ENCODE measurements at regions not wholly inside any gene's neighbourhood (a gene's known extent, or its start where the extent isn't known, plus 50 kb on each side); places are given as distances from the start of the nearest gene placed in this dataset.

DNA sequence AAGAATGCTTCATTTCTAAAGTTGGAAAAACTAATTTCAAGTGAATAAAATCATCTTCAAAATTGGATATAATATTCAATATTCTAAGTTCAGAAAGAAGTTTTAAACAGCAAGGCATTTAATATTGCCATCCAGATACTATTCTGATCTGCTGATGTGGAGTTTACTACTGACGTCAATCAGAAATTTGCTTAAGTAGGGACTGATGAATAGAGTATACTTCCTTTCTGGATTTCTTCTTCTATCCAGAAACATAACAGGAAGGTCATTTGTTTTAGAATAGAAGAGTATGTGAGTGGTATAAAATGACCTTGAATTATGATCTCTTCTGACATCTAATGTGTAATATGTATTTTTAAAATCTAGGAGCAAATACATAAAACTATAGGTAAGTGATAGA lies 308.1 kb upstream of the ADGRL2 start:
- TF ChIP-seq, protein P1, sequence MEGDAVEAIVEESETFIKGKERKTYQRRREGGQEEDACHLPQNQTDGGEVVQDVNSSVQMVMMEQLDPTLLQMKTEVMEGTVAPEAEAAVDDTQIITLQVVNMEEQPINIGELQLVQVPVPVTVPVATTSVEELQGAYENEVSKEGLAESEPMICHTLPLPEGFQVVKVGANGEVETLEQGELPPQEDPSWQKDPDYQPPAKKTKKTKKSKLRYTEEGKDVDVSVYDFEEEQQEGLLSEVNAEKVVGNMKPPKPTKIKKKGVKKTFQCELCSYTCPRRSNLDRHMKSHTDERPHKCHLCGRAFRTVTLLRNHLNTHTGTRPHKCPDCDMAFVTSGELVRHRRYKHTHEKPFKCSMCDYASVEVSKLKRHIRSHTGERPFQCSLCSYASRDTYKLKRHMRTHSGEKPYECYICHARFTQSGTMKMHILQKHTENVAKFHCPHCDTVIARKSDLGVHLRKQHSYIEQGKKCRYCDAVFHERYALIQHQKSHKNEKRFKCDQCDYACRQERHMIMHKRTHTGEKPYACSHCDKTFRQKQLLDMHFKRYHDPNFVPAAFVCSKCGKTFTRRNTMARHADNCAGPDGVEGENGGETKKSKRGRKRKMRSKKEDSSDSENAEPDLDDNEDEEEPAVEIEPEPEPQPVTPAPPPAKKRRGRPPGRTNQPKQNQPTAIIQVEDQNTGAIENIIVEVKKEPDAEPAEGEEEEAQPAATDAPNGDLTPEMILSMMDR (IDR thresholded peaks at IDR 0.05; ENCODE audit: extremely low read depth, missing control alignments) = no peak
- no peak for DNase-seq (ENCODE audit: low spot score)

DNA sequence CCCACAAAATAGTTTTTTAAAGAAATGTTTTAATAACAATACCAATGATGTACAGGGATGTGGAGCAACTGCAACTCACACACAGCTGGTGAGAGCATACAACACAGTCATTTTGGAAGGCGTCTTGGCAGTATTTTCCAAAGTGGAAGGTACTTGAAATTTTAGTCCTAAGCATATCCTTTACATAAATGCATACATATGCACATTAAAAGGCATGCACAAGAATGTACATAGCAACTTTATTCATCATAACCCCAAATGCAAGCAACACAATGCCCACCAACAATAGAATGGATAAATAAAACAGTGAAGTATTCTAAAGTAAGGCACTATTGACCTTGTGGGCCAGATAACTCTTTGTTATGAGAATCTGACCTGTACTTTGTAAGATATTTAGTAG lies 310.1 kb upstream of the ADGRL2 start:
- no peak for DNase-seq (ENCODE audit: low spot score)
- TF ChIP-seq, protein P1 (IDR thresholded peaks at IDR 0.05; ENCODE audit: extremely low read depth, missing control alignments) = no peak

DNA sequence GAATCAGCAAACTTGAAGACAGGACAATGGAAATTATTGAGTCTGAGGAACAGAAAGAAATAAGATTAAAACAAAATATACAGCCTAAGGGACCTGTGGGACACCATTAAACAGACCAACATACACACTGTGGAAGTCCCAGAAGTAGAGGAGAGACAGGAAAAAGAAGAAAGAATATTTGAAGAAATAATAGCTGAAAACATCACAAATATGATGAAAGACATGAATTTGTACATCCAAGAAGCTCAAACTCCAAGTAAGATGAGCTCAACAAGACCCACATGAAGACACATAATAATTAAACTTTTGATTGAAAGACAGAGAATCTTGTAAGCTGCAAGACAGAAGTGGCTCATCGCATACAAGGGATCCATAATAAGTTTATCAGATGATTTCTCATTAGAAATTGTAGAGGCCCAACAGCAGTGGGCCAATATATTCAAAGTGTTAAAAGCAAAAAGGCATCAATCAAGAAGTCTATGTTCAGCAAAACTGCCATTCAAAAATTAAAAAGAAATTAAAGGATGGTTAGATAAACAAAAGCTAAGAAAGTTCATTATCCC lies 311.3 kb upstream of the ADGRL2 start:
- TF ChIP-seq, protein P1 (IDR thresholded peaks at IDR 0.05; ENCODE audit: extremely low read depth, missing control alignments) = no peak
- DNase-seq (ENCODE audit: low spot score) = no peak

DNA sequence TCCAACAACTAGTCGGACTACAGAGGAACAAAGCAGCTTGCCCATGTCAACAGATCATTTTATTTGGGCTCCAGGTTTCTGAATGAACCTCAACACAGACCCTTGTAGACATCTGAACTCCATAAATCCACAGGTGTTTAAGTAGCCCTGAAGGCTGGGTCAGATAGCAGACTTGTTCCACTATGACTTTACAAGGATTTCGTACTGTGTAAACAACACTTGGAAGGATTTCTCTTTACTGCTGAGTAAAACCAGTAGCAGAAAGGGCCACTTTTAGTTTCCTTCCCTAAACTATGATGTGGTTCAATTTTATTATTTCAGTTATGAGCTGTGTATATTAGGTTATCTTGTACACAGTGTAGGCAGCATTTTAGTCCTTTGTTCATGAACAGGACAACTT lies 316.4 kb upstream of the ADGRL2 start:
- TF ChIP-seq, protein P1 (IDR thresholded peaks at IDR 0.05; ENCODE audit: extremely low read depth, missing control alignments) = no peak
- no peak for DNase-seq (ENCODE audit: low spot score)

DNA sequence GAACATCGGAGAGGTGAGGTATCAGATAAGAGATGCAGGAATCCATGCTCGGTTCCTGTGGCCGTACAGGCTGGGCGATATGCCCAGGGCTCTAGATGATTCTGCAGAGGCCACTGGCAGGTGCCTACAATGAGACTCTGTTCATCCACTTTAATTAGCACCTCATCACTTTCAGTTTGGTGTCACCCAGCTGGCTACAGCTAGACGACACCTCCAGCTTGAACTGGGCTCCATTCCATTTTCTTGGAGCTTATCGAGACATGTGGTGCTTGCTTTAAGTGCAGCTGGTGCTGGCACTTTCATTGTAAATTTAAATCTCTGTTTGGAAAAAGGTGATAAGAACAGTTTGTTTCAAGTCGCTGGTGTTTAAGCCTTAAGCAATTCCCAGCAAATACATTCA lies 322.5 kb upstream of the ADGRL2 start:
- TF ChIP-seq, protein P1 (IDR thresholded peaks at IDR 0.05; ENCODE audit: extremely low read depth, missing control alignments) = no peak
- DNase-seq (ENCODE audit: low spot score) = no peak

DNA sequence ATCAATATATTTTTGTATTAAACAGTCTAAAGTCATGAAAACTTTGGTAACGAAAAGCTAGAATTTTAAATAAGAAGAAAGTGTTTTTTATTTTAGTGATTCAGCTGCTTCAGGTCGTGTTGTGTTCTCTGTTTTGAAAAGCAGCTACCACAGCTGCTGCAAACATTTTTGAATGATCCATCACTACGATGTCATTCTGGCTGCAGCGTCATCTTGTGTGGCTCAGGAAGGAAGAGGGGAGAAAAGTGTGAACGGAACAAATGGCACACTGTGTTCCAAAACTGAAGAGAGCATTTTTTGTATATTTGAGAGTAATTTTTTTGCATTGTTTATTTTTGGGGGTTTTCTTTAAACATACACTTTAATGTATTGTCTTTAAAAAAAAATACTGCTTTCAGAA lies 323.0 kb upstream of the ADGRL2 start:
- TF ChIP-seq, protein P1 (IDR thresholded peaks at IDR 0.05; ENCODE audit: extremely low read depth, missing control alignments) = no peak
- no peak for DNase-seq (ENCODE audit: low spot score)

DNA sequence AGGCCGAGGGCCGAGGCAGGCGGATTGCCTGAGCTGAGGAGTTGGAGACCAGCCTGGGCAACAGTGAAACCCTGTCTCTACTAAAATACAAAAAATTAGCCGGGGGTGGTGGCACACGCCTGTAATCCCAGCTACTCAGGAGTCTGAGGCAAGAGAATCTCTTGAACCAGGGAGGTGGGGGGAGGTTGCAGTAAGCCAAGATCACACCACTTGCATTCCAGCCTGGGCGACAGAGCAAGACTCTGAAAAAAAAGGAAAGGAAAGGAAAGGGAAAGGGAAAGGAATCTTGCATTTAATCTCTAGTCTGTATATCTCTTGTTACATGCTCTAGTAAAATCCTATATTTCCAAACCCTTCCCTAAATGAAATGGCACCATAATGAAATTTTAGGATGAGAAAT lies 328.3 kb upstream of the ADGRL2 start:
- TF ChIP-seq, protein P1 (IDR thresholded peaks at IDR 0.05; ENCODE audit: extremely low read depth, missing control alignments) = no peak
- no peak for DNase-seq (ENCODE audit: low spot score)
